Suppressor macrophage treated with lipopolysaccharide for 1 hour (primary cell): ENCODE measurements at regions not wholly inside any gene's neighbourhood (a gene's known extent, or its start where the extent isn't known, plus 50 kb on each side); places are given as distances from the start of the nearest gene placed in this dataset.

Source experiments
- DNase-seq, 3 donors: peaks; one replicate each; pipeline ENCODE4 v3.0.0-alpha.2; 2020 to 2022

GRCh38 chr1:244157731-244158438, 106.8 kb downstream of the ZBTB18 start:
- peak; percentile 25 to 52 (median 43) for DNase-seq

- DNase-seq, result no peak
Measured at GRCh38 chr1:244159646-244160045, 108.6 kb downstream of the ZBTB18 start.

DNA sequence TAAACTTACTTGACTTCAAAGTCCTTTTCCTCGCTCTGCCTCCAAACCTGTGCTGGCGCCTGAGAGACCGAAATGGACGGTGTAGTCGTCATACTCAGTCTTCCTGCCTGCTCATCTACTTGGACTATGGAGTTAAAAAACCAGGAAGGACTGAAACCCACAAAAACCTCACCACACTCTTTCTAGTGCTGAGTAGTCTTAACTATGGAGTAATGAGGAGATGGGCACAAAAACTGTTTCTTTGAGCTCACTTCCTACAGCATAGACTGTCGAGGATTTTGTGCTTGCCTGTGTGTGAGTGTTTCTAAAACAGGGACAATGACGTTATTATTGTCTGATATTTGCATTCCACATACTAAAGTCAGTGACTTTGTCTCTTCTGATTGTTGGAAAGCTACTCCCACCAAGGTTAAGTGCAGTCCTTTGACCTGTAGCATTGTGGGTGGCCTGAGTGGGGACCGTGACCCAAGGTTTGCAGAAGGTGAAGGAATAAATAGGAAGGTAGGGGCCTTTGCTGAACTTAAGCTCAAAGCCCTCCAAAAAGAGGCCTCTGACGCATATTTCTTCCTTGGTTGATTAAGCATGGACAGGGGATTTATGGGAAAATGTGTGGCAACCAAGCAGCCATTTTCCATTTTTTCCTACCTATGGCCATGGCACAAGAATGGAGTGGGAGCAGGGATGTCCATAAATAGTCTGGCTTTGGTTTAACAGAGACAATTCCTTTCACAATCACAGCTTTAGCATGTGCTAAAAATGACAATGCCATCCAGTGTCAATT, 109.6 kb downstream of the ZBTB18 start:
- DNase-seq, result peak; percentile 39 to 65 (median 58)

- DNase-seq, result no peak
Measured at GRCh38 chr1:244161236-244161510, 110.1 kb downstream of the ZBTB18 start.

DNA sequence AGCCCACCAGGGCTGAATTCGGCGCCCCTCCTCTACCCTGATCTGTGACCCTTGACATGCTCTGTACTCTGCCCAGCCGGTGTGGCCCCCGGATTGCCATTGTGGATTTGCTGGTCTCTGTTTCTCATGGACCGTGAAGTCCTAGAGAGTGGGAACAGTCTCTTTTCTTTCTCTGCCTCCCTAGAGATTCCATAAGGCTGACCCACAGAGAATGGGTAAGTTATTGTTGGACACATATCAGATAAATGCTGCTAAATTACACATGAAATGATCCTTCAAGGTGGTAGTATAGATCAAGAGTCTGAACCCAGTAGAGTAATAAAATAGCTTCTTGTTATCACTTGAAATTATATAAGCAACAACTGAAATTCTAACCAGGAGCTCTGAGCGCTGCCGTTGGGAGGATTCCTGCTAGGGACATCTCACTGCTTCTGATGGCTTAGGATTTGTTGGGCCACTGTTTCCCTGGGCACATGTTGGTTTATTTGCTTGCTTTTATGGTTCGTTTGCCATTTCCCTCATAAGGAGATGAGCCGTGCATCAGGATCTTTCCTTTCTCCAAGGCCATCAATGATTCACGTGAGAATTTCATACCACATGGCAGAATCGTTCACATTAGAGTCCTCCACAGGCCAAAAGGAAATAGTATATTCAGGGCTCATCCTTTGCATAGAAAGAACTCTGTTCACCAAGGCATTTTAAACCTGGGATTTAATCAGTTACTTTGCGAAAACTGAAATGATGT, 111.9 kb downstream of the ZBTB18 start:
- DNase-seq, result no peak

GRCh38 chr1:244163861-244164510, 112.9 kb downstream of the ZBTB18 start:
- peak; percentile 18 to 51 (median 29) for DNase-seq

DNA sequence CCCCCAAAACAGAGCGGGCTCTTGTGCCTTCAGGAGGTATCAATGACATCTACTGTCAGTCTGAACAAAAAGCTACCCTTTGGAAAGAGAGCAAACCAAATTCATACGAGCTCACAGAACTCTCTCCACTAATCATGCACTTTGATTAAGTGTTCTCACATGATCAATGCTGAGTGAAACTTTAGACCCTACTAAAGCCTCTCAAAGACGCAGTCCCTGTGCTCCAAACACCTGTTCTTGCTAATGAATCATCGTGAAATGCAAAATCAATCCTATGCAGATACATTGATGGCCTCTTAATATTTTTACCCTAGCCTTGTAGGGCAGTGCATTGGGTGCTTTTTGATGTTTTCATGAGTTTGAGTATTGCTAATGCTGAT, 113.4 kb downstream of the ZBTB18 start:
- DNase-seq, result no peak

DNA sequence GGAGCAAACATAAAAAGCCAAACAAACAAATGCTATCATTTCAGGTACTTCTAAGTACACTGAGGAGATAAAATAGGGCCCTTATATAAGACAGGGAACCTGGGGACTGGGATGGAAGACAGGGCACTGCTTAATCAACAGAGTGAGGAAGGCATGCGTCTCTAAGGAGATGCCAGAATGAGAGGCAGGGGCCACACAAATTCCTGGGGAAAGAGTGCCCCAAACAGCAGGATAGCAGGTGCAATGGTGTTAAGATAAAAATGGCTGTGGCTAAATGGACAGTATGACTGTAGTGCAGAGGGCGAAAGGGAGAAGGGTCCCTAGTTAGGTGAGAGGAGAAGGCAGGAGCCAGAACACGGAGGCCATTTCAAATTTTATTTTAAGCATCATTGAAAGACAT, 113.9 kb downstream of the ZBTB18 start:
- DNase-seq, result no peak

DNA sequence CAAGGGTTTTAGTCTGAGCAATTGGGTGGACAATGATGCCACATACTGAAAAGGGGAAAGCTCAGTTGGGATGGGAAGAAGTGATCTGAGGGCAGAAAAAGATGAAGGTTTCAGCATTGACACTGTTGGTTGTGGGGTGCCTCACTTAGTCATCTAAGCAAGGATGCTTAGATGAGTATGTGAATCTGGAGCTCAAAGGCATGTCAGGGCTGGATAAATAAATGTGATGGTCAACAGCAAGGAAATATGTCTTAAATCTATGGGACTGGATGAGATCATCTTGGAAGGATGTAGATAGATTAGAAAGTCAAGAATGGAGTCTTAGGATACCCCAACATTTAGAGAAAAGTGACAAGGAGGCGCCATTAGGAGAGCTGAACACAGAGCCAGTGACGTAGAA, 114.6 kb downstream of the ZBTB18 start:
- no peak for DNase-seq

GRCh38 chr1:244171241-244171985, 120.3 kb downstream of the ZBTB18 start:
- DNase-seq, result no peak

DNA sequence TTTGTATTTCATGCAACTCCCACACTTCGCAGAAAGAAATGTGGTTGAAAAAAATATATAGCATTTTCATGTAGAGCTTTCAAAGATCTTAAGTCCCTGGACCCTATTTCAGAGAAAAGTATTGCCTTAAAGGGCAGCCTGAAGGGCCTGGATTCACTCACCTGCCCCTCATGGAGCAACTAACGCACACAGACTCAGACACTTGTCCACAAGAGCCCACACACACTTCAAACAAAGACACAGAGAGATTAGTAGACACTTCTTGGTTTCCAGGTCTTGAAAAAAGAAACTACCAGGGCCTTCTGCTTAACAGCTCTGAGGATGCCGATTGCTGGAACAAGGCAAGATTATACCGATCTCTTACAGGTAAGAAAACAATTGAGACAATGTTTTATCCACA, 122.2 kb downstream of the ZBTB18 start:
- DNase-seq, result no peak

GRCh38 chr1:244173769-244174168, 122.7 kb downstream of the ZBTB18 start:
- DNase-seq, result no peak

- DNase-seq, result no peak
Measured at GRCh38 chr1:244174922-244175521, 123.9 kb downstream of the ZBTB18 start.

DNA sequence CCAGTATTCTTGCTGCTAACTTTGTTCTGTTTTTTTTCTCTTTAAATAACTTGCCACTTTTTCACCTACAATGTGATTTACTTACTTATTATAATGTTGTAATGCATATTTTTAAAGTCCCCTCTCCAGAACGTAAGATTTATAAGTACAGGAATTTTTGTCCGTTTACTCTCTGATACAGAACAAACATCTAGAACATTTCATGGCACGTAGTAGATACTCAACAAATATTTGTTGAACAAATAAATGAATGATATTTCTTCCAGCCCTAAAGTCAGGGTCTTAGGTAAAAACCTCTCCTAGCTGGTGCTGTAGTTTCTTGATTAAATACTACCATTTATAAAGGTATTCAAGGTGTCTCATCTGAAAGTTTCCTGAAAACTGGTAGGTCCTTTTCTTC, 125.1 kb downstream of the ZBTB18 start:
- DNase-seq, result no peak

- DNase-seq, result no peak
Measured at GRCh38 chr1:244180256-244180655, 129.2 kb downstream of the ZBTB18 start.

- DNase-seq, result no peak
Measured at GRCh38 chr1:244181867-244182266, 130.8 kb downstream of the ZBTB18 start.

- no peak for DNase-seq
Measured at GRCh38 chr1:244183037-244183436, 132.0 kb downstream of the ZBTB18 start.

DNA sequence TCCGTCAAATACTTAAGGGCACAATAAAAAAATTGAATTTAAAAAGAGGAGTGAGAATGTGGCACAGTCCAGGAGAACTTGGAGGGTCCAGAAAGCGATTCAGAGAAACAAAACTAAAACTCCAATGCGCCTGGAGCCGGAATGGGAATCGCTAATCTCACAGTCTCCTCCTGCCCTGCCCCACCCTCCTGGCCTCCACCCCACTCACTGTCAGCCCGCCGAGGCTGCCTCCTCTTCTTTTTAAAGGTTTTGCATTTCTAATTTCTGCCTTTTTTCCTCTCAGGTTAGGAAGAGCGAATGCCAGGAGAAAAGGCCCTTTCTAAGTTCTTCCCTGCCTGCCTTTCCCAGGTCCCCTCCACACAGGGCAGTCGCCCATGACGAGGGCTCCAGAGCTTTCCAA, 135.3 kb downstream of the ZBTB18 start:
- DNase-seq, result no peak

DNA sequence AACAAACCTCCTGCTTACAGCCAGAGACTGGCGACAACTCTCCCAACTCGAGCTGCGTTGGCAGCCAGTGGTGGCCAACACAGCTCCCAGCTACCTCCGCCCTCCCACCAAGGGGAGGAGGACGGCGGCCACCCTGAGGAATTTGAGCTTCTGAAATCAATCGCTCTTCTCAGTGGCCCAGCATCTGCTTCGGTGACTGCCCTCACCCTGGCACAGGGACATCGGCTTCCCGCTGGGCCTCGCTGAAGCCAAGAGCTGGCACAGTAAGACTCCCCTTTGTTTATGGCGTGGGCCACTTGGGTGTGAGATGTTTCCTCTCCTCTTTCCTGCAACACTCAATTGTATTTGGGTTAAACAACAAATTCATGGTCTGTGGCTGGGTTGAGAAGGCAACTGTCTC, 136.2 kb downstream of the ZBTB18 start:
- DNase-seq, result no peak

GRCh38 chr1:244191581-244191980, 140.5 kb downstream of the ZBTB18 start:
- DNase-seq, result no peak

GRCh38 chr1:244192325-244192724, 141.2 kb downstream of the ZBTB18 start:
- no peak for DNase-seq

GRCh38 chr1:244196571-244197285, 145.6 kb downstream of the ZBTB18 start:
- DNase-seq, result no peak
